NCI-H2196 (cell line): ENCODE measurements at regions not wholly inside any gene's neighbourhood (a gene's known extent, or its start where the extent isn't known, plus 50 kb on each side); places are given as distances from the start of the nearest gene placed in this dataset.
"Not testable (repeated sequence)": the region's sequence is repeated elsewhere in the genome, so short reads cannot be mapped to it uniquely, and the experiment has no call there.

ENCODE experiments used
- DNase-seq: peaks from one replicate; lab custom pipeline; 2025; ENCODE audit not compliant: unreplicated experiment; lab: John Stamatoyannopoulos, UW

DNA sequence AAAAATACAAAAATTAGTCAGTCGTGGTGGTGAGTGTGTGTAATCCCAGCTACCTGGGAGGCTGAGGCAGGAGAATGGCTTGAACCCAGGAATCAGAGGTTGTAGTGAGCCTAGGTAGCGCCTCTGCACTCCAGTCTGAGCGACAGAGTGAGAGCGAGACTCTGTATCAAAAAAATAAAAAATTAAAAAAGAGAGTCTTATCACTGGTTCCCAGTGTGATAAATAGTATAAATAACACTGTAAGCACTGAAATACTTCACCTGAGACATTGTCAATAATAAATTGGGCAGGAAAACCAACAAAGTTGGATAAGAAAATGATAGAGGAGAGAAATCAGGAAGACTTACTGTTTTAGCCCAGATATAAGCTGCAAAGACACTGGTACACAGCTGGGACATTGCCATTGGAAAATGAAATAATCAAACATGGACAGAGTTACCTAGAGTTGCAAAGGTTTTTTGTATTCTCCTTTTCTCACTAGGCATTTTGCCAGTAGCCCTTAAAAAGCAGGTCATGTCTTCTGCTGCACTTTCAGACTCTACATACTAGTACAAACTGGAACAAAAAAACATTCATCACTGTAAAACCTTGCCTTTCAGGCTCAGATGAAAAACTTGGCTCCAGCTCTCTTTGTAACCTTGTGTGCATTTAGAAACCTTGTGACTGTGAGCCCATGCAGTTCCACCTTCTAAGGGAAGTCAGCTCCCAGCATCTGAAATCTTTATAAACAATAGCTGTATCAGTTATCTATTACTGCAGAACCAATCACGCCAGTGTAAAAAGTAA, 55.0 kb upstream of the PPP1R2C start:
- DNase-seq, result no peak

DNA sequence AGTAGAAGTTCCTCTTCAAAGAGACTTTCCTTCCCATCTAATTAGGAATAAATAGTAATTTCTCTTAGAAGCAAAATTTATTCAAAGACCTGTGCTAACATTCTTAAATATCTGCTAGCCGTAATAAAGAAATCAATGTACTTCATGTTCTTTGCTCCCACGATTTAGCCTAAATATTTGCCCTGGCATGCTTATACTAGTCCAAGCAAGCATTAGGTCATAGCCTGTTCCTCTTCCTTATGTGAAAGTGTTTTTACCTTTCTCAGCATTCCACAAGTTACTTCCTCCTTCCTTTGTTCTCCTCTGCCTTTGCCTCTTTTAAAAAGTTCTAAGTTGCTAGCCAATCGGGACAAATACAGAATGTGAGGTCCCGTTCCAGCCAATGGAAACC, 55.6 kb upstream of the PPP1R2C start:
- DNase-seq, result not testable (repeated sequence)

DNA sequence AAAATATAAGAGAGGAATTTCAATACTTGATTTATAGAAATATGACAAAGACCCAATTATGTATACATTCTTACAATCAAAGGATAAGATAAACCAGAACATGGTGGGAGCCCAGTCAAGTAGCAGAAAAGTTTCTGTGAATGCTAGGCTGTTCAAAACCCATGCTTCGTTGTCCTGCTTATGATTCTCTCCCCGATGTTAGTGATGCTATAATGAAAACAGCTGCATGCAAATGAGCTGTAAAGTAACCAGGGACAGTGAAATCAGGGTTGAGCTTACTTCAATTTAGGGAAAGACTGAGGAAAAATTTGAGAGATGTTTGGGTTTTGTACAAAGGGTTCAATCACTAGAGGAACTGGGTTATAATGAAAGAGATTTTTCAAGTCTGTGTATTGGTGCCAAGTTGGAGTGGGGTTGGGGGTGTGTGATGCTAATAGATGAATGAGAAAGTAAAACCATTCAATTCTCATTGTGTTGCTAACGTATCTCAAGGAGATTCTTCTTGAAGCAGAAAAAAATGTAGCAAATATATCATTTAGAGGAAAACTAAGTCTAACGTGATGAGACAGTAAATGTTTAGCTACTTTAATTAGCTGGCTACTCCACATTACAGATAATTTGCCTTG, 59.3 kb upstream of the PPP1R2C start:
- DNase-seq, result no peak

DNA sequence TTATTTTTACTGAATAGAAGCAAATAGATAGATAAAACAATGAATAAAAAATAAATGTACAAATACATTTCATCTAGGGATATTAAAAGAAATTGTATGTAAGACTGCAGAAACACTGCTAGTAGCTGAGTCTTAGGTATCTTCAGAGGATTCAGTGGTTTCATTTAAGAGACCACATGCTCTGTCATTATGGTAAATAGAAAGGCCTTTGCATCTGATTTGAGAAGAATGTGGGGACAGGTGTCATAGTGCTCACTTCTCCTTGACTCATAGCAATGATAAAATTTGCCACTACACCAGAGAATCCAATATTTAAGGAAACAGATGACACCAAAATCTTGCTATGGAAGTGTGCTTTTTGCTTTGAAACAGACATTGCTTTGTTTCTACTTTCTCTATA, 59.8 kb upstream of the PPP1R2C start:
- DNase-seq, result no peak

DNA sequence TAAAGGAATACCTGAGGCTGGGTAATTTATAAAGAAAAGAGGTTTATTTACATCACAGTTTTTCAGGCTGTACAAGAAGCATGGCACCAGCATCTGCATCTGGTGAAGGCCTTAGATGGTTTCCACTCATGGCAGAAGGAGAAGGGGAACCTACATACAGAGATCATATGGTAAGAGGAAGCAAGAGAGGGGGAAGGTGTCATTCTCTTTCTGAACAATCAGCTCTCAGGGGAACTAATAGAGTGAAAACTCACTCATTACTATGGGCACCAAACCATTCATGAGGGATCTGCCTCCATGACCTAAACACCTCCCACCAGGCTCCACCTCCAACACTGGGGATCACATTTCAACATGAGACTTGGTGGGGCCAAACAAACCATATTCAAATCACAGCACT, 61.7 kb upstream of the PPP1R2C start:
- DNase-seq, result no peak

DNA sequence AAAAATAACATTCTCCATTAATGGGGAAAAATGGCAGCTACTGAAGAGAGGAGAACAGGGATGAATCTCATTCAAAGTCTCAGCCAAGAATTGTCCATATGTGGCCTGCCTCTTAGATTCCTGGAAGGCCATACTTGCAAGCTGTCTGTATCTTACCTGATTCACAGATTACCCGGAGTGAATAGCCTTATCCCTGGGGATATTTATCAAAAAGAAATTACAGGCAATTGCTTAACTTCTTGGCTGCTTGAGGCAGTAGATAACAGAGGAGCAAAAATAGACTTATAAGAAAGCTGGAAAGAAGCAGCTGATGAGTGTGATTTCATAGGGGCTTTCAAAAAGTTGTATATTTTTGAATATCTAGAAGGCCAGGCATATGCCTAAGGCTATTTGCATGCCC, 68.8 kb upstream of the PPP1R2C start:
- no peak for DNase-seq

DNA sequence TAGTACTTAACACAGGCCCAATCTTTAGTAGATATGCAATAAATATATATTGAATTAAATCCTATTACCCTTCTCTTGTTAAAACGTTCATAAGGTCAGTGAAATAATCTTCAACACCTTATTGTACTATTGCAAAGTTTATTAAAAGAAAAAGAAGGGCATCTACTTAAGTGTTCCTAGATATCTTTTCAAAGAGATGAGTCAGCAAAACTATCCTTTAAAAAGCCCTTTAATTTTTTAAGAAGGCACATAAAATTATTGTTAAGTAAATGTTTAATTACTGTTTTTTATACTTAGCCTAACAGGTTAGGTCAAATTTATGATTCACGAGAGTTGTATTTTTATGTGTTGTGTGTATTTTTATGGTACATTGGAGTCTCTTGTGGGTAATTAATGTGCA, 77.3 kb upstream of the PPP1R2C start:
- no peak for DNase-seq

DNA sequence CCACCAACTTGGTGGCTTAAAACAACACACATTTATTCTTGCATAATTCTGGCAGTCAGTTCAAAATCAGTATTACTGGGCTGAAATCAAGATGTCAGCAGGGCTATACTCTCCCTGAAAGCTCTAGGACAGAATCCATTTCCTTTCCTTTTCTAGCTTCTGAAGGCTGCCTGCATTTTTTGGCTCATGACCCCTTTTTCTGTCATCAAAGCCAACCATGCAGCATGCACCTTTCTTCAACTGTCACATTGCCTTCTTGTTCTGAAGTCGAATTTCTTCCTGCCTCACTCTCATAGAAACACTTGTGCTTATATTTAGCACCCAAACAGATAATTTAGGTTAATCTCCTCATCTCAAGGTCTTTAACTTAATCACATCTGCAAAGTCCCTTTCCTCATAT, 79.8 kb upstream of the PPP1R2C start:
- DNase-seq, result no peak

DNA sequence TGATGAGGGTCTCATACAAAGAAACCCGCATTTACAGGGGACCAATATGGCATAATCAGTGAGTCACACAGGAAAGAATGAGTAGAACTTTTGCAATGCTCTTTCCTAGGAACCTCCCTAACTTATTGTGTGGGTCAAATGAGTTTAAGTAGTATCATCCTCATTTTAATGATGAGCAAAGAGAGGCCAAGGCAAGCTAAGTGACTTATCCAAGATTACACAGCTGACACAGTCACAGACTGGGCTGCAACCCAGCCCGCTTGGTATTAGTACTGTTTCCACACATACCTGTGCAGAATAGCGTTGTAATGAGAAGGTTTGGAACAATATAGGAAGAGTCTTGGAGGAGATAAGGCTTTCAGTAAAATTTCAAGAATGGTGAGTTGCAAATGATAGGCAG, 91.0 kb upstream of the PPP1R2C start:
- DNase-seq, result no peak

DNA sequence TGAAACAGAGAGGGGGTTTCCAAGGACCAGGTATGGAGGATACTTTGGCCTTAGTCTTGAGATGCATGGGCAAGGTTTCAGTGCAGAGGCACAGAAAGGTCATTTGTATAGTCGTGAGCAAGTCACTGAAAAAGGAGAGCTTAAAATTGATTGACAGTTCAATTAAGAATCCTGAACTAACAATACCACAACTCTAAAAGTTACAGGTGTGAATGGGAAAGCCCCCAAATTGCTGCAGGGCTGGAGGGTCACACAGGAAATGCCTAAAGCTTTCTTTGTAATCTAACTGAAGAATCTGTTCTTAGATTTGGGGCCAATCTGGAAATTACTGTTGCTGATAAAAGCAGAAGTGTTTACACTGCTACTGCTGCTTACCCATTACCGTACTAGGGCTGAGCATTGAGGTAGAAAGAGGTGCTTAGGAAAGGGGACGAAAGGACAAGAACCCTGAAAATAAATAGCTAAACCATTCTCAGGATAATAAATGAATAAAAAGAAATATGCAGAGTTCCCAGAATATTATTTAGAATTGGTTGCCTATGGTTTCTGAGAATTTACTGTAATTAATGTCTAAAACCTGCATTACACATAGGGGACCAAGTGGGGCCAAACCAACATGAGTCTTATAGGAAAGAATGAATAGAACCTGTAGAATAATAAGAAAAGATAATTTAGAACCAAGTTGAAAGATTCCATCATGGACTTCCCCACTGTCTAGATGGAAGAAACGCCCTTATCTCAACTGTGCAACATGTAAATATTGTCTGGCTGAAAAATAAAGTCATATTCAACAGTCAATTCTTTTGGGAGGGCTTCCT, 91.9 kb upstream of the PPP1R2C start:
- DNase-seq, result no peak

DNA sequence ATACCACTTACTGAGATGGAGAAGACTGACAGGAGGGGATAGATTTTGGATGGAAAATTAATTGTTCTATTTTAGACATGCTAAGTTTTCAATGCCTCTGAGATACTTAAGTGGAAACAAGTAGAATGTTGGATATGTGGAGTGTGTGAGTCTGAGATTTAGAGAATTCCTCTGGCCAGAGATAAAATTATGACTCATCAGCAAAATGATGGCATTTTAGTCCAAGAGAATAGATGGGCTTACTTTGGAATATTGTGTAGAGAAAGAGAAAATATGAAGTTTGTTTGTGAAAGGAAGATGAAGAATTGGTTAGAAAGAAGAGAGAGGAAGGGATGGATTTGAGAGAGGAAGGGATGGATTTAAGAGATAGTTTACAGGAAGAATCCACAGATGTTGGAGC, 108.6 kb upstream of the PPP1R2C start:
- DNase-seq, result no peak

DNA sequence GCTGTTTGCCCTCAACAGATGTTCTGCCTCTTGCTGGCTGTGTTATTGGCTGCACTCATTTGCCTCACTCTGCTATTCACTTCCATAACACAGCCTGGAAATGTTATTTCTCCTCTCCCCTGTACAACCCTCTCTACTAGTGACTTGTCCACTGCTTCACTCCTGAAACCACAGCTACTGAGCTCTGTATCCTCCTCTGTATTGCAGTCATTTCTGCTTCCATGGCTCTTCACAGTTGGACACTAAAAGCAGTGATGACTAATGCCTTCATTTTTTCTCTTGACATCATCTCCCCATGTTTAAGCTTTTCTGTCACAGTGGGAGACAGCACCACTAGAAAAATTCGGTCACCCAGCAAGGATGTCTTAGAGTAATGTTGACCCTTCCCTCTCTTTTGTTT, 123.0 kb upstream of the PPP1R2C start:
- no peak for DNase-seq

DNA sequence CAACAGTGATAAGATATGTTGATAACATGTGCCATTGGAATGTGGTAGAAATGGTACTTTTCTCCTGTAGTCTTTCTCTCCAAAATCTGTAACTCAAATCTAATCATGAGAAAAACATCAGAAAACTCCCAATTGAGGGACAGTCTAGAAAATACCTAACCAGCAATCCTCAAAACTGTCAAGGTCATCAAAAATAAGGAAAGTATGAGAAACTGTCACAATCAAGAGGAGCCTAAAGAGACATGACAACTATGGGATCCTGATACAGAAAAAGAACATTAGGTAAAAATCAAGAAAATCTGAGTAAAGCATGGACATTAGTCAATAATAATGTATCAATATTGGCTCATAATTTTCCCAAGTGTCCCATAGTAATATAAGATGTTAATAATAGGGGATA, 124.5 kb upstream of the PPP1R2C start:
- no peak for DNase-seq

DNA sequence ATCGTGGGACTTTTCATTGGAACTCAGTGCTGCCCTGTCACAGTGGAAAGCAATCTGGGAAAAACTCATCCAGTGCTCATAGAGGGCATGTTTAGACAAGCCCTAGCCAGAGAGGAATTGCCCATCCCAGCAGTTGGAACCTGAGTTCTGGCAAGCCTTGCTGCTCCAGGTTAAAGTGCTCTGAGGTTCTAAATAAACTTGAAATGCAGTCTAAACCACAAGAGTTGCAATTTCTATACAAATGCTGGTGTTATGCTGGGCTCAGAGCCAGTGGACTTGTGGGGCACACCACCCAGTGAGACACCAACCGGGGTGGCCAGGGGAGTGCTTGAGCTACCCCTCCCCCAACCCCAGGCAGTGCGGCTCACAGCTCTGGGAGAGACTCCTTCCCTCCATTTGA, 142.8 kb upstream of the PPP1R2C start:
- DNase-seq, result no peak

DNA sequence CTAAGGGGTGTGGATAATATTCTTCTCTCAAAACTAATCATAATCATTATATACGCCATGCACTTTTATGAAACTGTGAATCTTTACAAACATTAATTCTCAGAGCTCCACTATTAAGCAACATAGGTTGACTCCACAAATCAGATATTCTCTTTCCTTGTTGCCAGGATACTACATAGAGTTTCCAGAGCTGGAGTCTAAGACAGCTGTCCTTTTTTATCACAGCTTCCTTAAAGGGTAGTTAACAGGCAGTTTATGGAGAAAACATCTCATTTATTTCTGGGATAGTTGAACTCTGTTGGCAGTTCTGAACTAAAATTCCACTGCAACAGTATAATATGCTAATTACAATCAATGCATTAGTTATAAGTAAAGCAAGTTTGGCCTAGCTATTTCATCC, 152.1 kb upstream of the PPP1R2C start:
- no peak for DNase-seq

DNA sequence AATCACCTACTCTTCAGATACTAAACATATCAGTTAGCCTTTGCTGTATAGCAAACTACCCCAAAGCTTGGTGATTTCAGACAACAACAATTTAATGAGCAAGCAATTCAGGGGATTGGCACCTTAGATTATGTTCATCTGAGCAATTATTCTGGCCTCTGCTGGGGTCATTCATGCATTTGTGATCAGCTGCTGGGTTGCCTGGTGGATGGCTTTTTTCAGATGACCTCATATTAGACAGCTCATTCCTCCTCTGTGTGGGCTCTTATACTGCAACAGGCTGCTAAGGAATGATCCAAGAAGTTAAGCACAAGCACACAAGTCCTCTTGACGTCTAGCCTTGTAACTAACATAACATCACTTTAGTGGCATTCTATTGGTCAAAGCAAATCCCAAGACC, 153.0 kb upstream of the PPP1R2C start:
- DNase-seq, result no peak

DNA sequence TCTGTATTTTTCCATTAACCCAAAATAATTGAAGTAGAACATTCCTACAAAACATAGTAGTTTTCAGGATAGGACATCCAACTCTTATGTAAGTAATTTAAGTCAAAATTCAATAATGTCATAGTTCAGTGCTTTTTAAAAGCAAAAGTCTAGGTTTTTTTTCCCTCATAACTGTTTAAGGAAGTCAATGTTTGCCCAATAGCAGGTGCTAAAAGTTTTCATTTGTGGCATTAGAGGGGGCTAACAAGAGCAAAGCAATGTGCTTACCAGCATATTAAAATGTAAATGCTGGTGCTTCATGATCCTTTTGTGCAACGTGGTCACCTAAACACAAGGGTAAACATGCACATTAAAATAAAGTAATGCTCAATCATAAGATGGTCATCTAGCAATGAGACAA, 155.2 kb upstream of the PPP1R2C start:
- DNase-seq, result no peak

DNA sequence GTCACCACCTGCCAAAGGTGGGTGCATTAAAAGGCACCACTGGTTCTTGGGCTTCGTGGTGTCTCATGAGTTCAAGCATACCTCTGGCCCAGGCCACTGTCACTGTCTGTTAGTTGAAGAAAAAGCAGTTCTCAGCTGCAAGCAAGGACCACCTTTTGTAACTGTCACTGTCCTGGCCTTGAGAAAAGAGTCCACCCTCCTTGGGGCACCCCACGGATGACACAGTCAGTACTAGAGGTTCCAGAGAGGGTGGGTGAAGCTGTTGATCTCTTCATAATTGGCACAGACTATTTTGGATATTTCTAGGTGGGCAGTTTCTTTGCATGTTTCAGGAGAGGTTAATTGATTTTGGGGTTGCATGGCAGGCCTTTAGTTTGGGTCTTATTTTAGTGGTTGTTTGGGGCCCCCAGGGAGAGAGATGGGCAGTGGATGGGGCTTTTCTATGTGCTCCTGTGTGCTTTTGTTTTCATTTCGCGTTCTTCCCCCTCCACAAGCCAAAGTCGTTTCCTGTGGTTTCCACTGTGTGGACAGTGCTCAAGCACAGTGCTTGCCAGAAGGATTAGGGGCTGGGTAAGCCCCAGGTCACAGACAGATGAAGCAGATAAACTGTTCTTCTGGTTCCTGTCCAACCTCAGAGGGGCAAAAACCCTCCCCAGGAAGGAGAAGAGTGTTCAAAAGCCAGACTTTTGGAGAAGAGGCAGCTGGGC, 156.2 kb upstream of the PPP1R2C start:
- no peak for DNase-seq

DNA sequence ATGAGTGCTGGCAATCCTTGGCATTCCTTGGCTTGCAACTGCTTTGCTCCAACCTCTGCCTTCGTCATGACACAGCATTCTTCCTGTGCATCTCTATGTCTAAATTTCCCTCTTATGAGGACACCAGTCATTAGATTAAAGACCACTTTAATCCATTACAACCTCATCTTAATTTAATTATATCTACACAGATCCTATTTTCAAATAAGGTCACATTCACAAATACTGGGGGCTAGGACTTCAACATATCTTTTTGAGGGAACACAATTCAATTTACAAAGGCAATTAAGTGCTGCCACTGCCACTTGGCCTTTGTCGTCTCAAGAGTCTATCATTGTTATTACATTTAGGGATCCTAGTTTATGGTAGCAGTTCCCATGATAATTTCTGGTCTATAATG, 163.7 kb upstream of the PPP1R2C start:
- no peak for DNase-seq

DNA sequence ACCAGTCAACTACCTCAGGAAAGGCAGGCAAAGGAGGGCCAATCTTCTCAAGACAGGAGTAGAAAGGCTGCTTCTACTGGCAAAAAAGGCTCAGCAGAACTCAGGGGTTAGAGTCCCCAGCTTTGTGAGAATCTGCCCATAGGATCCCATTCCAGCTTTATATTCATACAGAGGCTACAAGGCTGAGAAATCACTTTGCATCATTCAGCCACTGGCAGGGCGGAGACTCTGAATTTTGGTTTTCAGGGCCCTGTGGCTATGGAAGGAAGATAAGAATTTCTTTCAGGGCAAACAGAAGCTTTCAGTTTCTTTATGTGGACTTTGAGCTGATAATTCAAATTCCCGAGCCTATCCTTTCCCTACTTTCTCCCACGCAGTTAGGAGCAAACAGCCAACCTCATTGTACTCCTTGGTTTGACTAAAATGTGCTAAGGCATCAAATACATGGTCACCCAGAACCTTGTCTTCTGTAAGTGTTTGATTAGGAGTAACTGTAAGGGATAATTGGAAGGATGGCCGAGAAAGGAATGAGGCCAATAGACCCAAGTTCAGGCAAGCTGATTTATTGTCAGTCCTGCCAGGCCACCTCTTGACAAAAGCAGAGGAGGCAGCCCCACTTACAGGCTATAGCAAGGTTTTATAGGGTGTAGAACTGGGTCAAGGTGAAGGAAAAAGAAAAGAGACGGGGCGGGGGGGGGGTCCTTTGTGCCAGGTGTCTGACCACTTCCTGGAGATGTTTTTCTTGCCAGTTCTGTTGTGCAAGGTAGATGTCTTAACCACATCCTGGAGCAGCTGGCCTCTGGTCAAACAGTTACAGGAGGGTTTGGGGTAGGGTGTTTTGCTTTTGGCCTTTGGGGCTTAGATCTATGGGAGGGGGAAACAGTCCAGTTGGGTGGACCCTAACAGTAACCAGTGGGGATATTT, 165.3 kb upstream of the PPP1R2C start:
- DNase-seq, result no peak
